ENCODE measurements at regions not wholly inside any gene's neighbourhood (a gene's known extent, or its start where the extent isn't known, plus 50 kb on each side); places are given as distances from the start of the nearest gene placed in this dataset.

DNA sequence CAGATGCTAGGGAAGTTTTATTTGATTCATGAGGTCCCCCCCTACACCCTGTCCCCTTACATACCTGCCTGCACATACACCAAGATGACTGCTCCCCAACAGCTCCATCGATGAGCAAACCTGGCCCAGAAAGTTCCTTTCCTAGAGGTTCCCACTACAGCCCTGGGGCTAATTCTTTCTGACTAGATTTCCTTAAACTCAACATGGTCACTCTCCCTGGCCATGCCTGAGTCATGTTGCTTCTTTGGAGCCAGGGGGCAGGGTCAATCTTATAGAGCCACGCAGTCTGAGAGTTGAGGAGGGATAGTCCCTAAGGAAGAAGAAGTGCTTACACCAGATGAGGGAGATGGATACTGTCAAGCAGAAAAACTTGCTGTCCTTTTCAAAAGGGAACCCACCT, 67.7 kb upstream of the GLI2 start:
- no peak for ATAC-seq

DNA sequence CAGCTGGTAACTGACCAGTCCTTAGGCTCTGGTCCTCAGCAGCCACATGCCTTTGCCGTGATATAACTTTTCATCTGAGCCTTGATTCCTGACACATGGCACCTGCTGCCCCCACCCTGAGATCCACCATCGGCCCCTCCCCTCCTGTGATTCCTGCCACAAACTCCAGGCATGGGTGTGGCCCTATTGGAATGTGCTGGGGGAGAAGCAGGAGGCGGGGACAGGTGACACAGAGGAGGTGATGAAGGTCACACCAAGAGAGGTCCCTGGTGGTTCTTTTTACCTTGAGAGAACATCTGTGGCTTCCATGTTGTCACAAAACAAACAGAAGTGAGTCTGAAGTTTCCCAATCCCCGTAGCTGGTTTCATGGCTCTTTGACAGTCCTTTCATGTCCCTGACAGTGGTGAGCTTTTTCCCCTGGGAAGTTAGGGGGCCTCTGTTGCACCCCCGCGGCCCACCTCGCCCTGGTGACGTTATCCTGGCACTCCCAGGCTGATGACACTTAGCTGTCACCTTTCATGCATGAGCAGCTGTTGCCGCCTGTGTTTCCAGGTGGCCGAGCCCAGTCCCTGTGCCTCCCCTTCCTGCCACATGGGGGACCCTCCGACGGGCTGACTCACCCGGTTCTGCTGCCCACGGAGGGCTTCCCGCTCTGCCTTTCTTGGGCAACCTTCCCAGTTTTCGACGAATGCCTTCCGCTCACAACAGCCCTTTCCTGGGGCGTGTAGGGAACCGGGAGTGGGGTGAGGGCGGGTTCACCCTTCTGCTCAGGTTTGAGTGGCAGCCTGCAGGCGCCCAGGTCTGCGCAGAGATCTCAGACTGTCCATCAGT, 66.3 kb upstream of the GLI2 start:
- ATAC-seq = no peak

DNA sequence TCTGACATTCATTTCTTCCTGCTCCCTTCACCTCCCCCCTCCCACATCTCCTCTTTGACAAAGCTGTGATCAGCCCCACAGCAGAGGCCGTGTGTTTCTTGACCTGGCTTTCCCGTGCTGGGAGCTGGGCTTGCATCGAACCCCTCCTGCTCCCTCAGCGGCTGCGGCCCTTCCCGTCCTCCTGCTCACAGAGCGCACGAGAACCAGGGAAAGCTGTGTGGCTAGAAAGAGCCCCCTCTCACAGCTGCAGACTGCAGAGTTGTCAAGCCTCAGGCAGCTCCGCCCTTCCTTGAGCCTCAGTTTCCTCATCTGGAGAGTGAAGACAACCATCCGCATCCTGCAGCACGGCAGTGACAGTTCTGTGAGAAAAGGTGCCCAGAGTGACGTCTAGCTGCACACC, 65.7 kb upstream of the GLI2 start:
- ATAC-seq = no peak

DNA sequence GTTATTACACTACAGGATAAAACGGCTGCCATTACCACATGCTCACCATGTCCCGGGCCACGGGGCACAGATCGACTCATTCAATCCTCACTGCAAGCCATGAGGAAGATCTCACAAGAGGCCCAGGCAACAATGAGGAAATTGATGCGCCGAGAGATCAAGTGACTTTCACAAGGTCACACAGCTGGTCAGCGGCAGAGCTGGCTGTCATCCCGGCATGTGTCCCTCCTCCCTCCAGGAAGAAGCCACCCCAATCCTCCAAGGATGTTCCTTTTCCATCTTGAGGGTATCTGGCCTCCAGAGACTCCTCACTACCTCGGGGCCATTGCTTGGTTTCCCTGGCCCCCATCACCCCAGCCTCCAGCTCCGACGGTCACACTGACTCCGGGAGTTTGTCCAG, 65.3 kb upstream of the GLI2 start:
- ATAC-seq = no peak

DNA sequence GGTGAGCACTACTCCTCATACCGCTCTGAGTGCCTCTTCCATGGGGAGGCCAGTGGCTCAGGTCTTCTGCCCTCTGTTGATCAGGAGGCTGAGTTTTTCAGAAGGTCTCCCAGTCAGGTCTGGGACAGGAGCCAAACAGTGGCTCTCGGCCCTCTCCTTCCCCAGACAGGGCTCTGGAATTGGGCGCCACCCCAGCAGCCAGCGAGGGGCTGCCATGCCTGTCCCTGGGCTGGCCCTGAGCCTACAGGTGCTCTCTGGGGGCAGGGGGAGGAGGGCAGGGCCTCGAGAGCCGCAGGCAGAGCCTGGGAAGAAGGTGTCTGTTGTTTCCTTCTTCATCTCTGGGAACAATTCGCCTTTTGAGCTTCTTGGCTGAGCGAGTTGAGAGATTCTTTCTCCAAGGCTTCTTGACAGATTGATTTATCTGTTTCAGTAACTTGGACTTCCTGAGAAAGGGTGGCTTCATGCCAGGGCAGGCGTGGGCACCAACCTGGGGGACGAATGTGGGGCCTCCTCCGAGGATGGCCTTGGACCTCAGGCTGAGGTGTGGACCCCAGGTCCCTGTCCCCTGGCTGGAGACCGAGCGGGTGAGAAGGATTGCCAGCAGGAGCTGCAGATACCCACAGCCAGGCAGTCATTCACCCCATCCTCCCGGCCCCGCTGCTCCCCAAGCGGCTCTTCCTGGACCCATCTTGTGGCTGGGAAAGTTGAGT, 64.7 kb upstream of the GLI2 start:
- no peak for ATAC-seq

DNA sequence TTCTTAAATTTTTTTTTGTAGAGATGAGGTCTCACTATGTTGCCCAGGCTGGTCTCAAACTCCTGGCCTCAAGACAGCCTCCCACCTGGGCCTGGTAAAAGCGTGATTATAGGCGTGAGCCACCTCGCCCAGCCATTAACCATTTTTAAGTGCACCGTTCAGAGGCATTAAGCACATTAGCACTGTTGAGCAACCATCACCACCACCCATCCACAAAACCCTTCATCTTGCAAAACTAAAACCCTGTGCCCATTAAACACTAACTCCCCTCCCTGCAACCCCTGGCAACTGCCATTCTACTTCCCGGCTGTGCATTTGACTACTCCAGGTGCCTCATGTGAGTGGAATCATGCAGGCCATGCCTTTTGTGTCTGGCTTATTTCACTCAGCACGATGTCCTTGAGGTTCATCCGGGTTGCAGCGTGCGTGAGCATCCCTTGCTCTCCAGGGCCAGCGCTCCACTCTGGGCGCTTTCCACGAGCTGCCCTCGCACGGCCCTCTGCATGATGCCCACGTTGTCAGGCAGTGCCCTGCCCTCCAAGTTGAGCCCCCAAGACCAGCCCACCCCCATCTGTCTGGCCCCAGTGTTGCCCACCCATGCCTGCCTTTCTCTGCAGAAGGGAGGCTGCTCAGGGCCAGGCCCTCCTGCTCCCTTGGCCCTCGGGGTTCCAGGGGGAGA, 63.0 kb upstream of the GLI2 start:
- no peak for ATAC-seq

DNA sequence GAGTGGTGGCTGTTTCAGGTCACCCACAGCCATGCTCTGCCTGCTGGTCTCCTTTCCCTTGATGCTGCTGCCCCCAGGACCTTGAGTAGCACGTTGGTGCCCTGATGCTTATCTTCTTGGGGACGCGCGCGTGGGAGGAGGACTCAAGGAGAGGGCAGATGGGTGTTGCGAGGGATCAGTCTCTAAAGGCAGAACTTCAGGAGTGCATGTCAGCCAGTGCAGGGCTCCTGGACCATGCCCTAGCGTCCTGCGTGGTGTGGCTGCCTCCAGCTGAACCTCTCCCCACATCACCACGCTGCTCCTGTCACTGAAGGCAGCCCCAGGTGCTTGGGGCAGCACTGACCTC, 62.5 kb upstream of the GLI2 start:
- no peak for ATAC-seq

DNA sequence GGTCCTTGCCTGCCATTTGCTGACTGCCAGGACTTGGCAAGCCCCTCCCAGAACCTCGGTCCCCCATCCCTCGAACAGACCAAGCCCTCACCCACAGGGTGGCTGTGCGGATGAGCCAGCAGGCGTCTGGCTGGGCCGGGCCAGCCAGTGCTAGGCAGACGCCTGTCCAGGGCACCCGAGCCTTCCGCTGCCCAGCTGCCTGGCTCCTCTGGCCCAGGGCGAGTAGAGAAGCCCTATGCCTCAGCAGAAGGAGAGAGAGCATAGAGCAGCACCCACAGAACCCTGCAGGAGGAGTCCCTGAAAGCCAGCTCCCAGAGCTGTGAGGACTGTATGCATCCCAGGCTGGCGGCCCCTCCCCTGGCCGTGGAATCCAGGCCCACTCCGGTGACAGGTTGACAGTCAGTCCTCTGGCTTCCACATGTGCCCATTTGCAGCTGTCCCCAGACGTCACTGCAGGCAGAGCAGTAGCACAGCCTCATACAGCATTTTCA, 62.1 kb upstream of the GLI2 start:
- peak in 1 of 2 donors; percentile 11 for ATAC-seq

DNA sequence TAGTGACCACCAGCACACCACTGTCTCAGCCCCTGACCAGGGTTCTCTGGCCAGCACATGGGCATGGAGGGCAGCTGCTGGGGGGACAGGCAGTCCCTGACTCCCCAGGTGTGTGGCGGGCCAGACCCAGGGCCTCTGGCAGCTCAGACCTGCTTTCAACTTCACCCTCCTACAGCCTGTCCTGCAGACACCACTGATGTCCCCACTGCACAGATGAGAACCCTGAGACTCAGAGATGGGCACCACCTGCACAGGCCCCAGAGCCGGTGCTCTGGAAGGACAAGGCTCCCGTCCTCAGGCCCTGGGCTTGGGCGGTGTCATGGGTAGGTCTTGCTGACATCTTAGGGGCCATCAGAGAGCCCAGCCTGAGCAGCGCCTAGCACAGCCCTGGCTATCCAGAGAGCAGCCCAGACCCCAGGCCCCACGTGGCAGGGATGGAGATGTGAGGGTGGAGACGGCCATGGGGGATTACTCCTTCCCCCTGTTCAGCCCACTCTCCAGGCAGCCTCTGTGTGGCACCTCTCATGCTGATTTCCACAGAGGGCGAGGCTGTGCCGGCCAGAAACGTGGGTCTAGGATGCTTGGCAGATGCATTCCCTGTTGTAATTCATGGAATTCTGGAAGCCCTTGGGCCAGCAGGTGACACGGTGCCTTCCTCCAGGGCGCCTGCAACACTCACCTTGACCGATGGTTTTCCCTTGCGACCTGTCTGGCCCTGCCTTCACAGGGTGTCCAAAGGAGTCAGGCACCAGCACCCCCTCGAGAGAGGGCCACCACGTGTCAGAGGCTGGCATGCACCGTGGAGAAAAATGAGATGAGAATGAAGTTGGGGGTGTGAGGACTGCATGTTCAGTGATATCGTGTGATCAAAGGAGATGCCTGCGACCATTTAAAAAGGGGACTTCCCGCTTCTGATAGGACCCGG, 61.2 kb upstream of the GLI2 start:
- no peak for ATAC-seq

DNA sequence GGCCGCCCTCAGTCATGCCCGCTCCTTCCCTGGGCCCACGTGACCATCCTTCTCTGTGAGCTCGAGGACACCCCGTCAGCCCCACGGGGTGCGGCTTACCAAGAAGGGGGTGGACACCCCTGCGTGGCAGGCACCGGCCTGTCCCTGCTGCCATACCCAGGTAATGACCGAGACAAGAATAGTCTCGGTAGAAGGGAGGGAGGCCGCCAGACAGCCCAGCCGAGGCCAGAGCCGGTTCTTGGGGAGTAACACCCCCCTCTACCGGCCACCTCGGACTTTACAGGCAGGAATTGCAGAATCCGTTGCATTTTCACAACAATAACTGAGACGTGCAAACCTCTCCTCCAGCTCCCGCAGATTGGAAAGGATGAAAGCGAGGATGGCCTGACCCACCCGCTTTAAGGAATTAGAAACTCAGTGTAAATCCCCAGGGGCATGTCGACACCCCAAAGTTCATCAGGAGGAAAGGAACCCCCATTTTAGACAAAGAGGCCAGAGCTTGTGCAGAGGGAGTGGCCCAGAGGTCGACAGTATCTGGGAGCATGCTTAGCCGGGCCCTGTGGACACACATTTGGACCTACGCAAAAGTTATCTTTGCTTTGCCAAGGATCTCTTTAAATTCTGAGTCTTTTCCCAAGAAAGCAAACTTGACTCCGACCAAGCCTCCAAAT, 60.1 kb upstream of the GLI2 start:
- no peak for ATAC-seq

DNA sequence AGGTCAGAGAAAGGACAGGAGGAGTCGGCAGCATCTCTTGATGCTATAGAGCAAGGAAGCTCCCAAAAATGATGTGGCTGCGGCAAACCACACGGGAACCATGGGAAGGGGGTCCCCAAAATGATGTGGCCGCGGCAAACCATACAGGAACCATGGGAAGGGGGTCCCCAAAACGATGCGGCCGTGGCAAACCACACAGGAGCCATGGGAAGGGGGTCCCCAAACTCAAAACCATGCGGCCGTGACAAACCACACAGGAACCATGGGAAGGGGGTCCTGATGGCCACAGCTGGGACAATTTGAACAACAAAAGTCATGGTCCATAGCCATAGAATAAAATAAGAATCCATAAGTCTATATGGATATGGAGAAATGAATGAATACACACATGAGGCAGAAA, 58.4 kb upstream of the GLI2 start:
- no peak for ATAC-seq

DNA sequence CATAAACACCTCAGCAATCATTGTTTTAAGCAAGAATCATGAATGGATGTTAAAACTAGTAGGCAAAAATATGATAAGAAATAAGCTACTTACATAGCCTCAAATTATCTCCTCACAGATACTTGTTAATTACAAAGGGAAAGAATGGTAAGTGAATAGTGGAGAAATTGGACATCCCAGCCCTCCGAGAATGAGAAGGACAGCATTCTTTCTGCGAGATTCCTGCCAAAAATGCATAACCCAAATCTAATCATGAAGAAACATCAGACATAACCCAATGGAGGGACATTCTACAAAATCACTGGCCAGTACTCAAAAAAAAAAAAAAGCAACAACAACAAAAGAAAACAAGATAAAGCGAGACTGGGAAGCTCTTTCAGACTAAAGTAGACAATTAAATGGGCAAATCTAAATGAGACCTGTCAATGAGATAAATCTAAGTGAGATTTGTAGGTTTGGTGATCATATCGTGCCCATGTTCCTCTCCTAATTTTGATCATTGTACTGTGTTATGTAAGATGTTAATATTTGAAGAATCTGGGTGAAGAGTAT, 57.9 kb upstream of the GLI2 start:
- ATAC-seq = no peak

DNA sequence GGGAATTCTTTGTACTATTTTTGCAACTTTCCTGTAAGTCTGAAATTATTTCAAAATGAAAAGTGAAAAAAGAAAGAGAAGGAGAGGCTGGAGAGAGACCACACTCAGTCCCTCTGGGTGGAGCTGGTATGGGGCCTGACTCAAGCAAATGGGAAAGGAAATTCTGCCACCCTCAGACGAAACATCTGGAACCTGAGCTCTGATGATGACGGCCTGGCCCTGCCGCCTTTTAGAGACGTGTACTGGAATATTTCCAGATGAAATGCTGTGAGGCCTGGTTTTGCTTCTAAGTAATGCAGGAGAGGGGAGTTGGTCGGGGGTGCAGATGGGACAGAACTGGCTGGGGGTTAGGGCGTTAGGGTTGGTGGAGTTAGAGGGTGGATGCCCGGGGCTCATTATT, 57.4 kb upstream of the GLI2 start:
- ATAC-seq = no peak

DNA sequence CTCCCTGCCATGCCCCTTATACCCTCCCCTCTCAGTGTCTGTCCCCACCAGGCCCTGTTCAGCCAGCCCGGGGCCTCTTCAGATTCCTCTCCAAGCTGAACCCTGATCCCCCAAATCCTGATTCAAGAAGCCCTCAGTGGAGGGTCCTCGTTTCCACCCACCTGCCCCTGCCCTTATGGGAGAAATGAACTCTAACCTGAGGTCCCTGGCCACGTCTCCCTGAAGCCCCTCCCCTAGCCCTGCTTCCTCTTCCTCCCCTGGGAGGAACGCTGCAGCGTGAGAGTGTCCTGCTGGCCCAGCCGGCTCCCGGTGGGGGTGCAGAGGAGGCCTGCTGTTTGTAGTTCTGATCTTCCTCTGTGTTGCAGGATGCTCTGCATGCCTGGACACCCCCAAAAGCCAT, 56.7 kb upstream of the GLI2 start:
- no peak for ATAC-seq

DNA sequence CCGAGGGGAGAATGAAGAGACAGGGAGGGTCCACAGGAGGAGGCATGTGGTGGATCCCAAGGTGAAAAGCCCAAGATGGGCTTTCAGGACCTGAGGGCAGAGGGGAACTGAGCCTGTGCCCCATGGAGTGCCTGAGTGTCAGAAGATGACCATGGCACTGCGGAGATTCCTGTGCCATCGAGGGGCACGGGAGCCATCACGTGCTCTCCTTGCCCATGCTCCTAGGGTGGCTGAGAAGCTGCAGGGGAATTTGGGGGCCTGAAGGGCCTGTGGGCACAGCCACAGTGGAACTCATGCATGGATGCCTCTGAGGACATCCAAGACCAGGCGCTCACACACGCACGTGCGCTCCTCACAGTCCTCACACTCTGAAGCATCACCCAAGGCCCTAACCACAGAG, 56.1 kb upstream of the GLI2 start:
- ATAC-seq = no peak

DNA sequence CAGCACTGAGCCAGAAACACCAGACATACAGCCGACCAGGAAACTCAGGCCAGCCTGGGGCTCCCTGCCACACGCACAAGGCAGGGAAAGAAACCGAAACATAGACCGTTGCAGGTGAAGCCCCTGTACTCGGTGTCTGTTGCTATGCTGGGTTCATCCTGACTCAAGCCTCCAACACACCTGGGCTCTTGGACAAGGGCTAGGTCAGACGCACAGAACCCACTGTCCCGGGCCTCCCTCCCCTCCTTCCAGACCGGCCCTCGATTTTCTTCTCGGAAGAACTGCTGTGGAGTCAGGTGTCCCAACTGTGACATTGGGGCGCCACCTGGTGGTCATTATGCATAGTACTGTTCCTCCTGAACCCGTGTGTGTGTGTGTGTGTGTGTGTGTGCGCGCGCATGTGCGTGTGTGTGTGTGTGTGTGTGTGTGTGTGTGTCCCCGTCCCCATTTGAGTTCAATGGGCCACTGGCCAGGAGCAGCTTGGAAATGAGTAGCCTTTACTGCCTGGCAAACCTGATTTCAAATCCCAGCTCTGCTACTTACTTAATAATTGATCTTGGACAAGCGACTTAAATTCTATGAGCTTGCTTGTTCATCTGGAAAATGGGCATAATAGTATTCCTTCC, 55.4 kb upstream of the GLI2 start:
- ATAC-seq = peak; percentile 49

DNA sequence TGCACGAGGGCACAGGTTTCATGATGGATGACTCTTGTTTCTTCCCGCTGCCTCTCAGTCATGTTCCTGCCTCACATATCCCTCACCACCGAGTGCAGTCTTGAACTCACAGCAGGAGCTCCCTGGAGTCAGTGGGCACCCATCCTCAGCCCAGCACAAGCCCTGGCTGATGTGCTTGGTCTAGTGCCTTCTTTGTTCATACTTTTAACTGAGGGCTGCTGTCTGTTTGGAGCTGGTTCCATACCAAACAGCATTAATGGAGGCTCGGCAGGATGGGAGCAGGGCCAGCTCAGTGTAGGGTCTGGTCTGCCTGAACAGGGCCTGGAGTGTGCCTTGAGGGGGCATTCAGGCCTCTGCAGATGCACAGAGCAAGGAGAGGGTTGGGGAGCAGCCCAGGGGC, 54.5 kb upstream of the GLI2 start:
- no peak for ATAC-seq

DNA sequence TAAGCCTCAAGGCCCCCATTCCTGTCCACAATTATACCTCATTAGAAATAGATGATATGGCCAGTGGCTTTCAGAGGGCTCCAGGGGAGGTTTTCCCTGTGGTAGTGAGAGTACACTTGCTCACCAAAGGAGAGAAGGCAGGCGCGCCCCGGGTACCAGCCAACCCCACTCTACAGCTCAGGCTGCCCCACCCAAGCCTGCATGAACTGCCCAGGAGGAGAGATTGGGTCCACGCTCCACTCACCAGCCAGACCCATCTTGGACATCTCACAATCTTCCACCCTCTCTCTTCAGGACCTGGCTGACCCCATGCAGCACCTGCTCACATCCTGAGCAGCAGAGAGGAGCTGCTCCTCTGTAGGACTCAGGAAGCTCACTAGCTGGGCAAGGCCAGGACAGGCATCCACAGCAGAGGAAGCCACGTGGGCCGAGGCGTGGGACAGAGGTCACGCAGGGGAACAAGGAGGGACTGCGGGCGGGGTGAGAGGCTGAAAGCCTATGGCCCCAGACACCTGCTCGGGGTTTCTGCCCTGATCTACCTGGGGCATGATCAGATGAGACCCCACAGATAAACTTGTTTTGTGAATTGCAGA, 53.9 kb upstream of the GLI2 start:
- no peak for ATAC-seq

DNA sequence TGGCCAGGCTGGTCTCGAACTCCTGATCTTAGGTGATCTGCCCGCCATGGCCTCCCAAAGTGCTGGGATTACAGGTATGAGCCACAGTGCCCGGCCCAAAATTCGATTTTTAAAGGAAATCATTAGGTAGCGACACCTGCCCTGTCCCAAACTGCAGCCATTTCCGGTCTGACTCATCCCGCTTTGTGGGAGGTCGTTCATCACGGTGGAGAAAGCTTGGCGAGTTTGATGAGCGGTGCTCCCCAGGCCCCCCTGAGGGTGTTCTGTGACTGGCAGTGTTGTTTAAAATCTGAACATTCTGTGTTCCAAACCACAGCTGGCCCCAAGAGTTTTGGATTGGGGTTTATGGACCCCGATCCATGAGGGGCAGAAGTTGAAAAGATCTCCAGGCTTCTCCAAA, 53.0 kb upstream of the GLI2 start:
- ATAC-seq = no peak

DNA sequence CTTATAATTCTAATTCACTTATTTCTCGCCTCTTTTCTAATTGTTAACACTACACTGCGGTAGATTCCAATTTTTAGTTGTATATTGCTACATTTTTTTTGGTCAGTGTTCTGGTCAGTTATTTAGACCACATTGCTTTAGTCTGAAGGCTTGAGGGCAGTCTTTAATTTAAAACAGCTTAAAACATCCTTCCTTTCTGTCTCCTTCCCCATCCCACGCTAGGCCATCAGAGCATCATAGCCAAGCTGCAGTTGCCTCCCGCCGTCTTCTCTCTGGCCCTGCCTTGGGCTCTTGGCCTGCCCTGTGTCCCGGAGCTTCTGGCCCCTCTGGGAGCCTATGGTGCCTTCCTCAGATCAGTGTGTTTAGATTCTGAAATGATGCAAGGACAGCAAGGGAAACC, 52.6 kb upstream of the GLI2 start:
- ATAC-seq = no peak

DNA sequence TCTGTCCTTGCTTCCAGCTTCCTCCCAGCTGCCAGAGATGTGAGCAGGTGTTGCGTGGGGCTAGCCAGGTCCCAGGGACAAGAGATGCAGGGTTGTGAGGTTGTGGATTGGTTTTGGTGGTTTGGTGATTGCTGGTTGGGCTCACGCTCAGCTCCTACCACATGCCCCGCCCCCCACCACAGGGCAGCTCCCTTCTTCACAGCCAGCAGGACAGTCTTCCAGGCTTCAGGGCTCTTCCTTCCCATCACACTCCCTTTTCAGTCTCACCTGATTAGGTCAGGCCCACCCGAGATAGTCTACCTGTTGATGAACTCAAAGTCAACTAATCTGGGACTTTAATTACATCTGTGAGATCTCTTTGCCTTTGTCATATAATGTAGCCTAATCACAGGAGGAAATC, 52.0 kb upstream of the GLI2 start:
- no peak for ATAC-seq
